Vagina (tissue), 2 donors: ENCODE measurements at regions not wholly inside any gene's neighbourhood (a gene's known extent, or its start where the extent isn't known, plus 50 kb on each side); places are given as distances from the start of the nearest gene placed in this dataset.

ENCODE experiments used
- DNase-seq, 2 donors: peaks; one replicate each; pipeline ENCODE4 v3.0.0-alpha.2; 2017; ENCODE audit errors: extremely low spot score in 2 of 2
- H3K27ac ChIP-seq: fragments of 200-600 bp; sonication (generic); one replicate; pipeline ENCODE4 v1.5.1; 2019
- H3K27me3 ChIP-seq: fragments of 200-600 bp; sonication (generic); one replicate; pipeline ENCODE4 v1.5.1; 2019
- H3K36me3 ChIP-seq, 2 donors: fragments of 200-600 bp; sonication (generic); one replicate each; pipeline ENCODE4 v1.5.1; 2017 to 2019
- H3K4me1 ChIP-seq: fragments of 200-600 bp; sonication (generic); one replicate; pipeline ENCODE4 v1.5.1; 2019
- H3K4me3 ChIP-seq, 2 donors: fragments of 200-600 bp; sonication (generic); 1 replicate in 1 of 2; 2 replicates in 1 of 2; pipeline ENCODE4 v1.5.1; 2016 to 2019
- H3K9me3 ChIP-seq: fragments of 200-600 bp; sonication (generic); one replicate; pipeline ENCODE4 v1.5.1; 2019
- CTCF ChIP-seq, 3 experiments: fragments of 450-650 bp in 2 of 3; fragments of 200-600 bp in 1 of 3; sonication (generic) in 1 of 3; IDR thresholded peaks; one replicate each; pipeline ENCODE4 v1.5.1; 2017 to 2019; ENCODE audit warnings: antibody characterized with exemption in 3 of 3, mild to moderate bottlenecking in 2 of 3, moderate library complexity in 2 of 3
- POLR2A ChIP-seq, 2 donors: fragments of 450-650 bp; IDR thresholded peaks; one replicate each; pipeline ENCODE4 v1.6.1; 2017; ENCODE audit warnings: antibody characterized with exemption in 2 of 2, mild to moderate bottlenecking in 2 of 2, moderate library complexity in 2 of 2
- POLR2AphosphoS5 ChIP-seq, 2 donors: sonication (generic); formaldehyde crosslinking; IDR thresholded peaks; one replicate each; pipeline ENCODE4 v1.9.0; 2017; ENCODE audit warnings: antibody characterized with exemption in 2 of 2, mild to moderate bottlenecking in 2 of 2, low read depth in 1 of 2; ENCODE audit not compliant: insufficient read depth in 1 of 2
- intact Hi-C: fragments of 100-400 bp; cut with DNase I; formaldehyde crosslinking; loops from one replicate; pipeline ENCODE4 v1.15.1; 2023

- intact Hi-C loops, result no loop called here
- Histone ChIP-seq H3K27me3 (no peaks in the 10 kb centered on the region), H3K27ac (peak overlapping the region; percentile 98), H3K4me3 (peak overlapping the region; percentile 79 to 96), H3K4me1 (peaks cover 69% of the 10 kb centered on the region), H3K36me3 (no peaks in the 10 kb centered on the region), H3K9me3 (no peaks in the 10 kb centered on the region)
- DNase-seq, result no peak
- TF ChIP-seq POLR2AphosphoS5 (IDR thresholded peaks at IDR 0.05; ENCODE audit: insufficient read depth in 1 of 2, low read depth in 1 of 2), result no peak
- TF ChIP-seq POLR2A (IDR thresholded peaks at IDR 0.05), result no peak
- TF ChIP-seq CTCF (IDR thresholded peaks at IDR 0.05), result no peak
These were observed 84.1 kb downstream of the PTPDC1 start for GRCh38 chr9:94168203-94169000.

- intact Hi-C loops, result no loop called here
- no peak overlapping the region for H3K4me3 ChIP-seq
- peaks cover 85% of the 10 kb centered on the region for H3K4me1 ChIP-seq
- no peak for DNase-seq
- TF ChIP-seq POLR2A (IDR thresholded peaks at IDR 0.05), result no peak
- no peak for TF ChIP-seq CTCF (IDR thresholded peaks at IDR 0.05)
- no peak for TF ChIP-seq POLR2AphosphoS5 (IDR thresholded peaks at IDR 0.05; ENCODE audit: insufficient read depth in 1 of 2, low read depth in 1 of 2)
- H3K27me3 ChIP-seq, result no peaks in the 10 kb centered on the region
- H3K36me3 ChIP-seq, result no peaks in the 10 kb centered on the region
- H3K9me3 ChIP-seq, result no peaks in the 10 kb centered on the region
- H3K27ac ChIP-seq, result no peak overlapping the region
These were observed 85.7 kb downstream of the PTPDC1 start for GRCh38 chr9:94169968-94170367.

GRCh38 chr9:94173632-94174031 is 85.5 kb upstream of the ZNF169 start:
- Histone ChIP-seq H3K9me3 (no peaks in the 10 kb centered on the region), H3K27me3 (no peaks in the 10 kb centered on the region), H3K27ac (no peak overlapping the region), H3K4me3 (no peak overlapping the region), H3K36me3 (peaks cover 0 to 19% of the 10 kb centered on the region in 2 donors), H3K4me1 (peaks cover 93% of the 10 kb centered on the region)
- intact Hi-C loops, result no loop called here
- DNase-seq, result no peak
- TF ChIP-seq POLR2AphosphoS5 (IDR thresholded peaks at IDR 0.05; ENCODE audit: insufficient read depth in 1 of 2, low read depth in 1 of 2), result no peak
- no peak for TF ChIP-seq POLR2A (IDR thresholded peaks at IDR 0.05)
- no peak for TF ChIP-seq CTCF (IDR thresholded peaks at IDR 0.05)

DNA sequence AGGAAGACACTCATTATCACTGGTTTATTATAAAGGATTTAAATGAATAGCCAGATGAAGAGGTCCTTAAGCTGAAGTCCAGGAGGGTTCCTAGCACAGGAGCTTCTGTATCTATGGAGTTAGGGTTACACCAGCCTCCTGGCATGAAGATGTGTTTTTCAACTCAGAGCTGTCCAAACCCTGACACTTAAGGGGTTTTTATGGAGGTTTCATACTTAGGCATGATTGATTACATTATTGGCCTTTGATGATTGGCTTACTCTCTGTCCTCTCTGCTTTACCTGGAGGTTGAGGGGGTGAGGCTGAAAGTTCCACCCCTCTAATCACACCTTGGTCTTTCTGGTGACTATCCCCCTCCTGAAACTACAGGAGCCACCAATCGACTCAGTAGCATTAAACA is 84.9 kb upstream of the ZNF169 start:
- peaks cover 0 to 19% of the 10 kb centered on the region in 2 donors for H3K36me3 ChIP-seq
- H3K4me1 ChIP-seq, result peaks cover 92% of the 10 kb centered on the region
- no peak overlapping the region for H3K27ac ChIP-seq
- no peaks in the 10 kb centered on the region for H3K9me3 ChIP-seq
- H3K27me3 ChIP-seq, result no peaks in the 10 kb centered on the region
- no peak for DNase-seq
- no peak overlapping the region for H3K4me3 ChIP-seq
- no peak for TF ChIP-seq CTCF (IDR thresholded peaks at IDR 0.05)
- no peak for TF ChIP-seq POLR2A (IDR thresholded peaks at IDR 0.05)
- no peak for TF ChIP-seq POLR2AphosphoS5 (IDR thresholded peaks at IDR 0.05; ENCODE audit: insufficient read depth in 1 of 2, low read depth in 1 of 2)
- intact Hi-C loops, result no loop called here

- TF ChIP-seq CTCF (IDR thresholded peaks at IDR 0.05), result no peak
- TF ChIP-seq POLR2AphosphoS5 (IDR thresholded peaks at IDR 0.05; ENCODE audit: insufficient read depth in 1 of 2, low read depth in 1 of 2), result no peak
- no peak for TF ChIP-seq POLR2A (IDR thresholded peaks at IDR 0.05)
- H3K9me3 ChIP-seq, result no peaks in the 10 kb centered on the region
- peaks cover 81% of the 10 kb centered on the region for H3K4me1 ChIP-seq
- no peak overlapping the region for H3K27ac ChIP-seq
- H3K4me3 ChIP-seq, result no peak overlapping the region
- no peak for DNase-seq
- peaks cover 0 to 26% of the 10 kb centered on the region in 2 donors for H3K36me3 ChIP-seq
- H3K27me3 ChIP-seq, result no peaks in the 10 kb centered on the region
- intact Hi-C loops, result no loop called here
These were observed 83.4 kb upstream of the ZNF169 start for GRCh38 chr9:94175669-94176068.
